GM21423 (cell line): ENCODE measurements at regions not wholly inside any gene's neighbourhood (a gene's known extent, or its start where the extent isn't known, plus 50 kb on each side); places are given as distances from the start of the nearest gene placed in this dataset.
"Not testable (repeated sequence)": the region's sequence is repeated elsewhere in the genome, so short reads cannot be mapped to it uniquely, and the experiment has no call there.

Experiments
- ATAC-seq: cut with Tn5 transposase; IDR thresholded peaks from one replicate; pipeline ENCODE4 v1.9.1; 2021; ENCODE audit warnings: mild to moderate bottlenecking, moderate library complexity; ENCODE audit not compliant: unreplicated experiment

GRCh38 chr18:56489893-56490292 is 148.5 kb downstream of the TXNL1 start:
- no peak for ATAC-seq

- no peak for ATAC-seq
Observed at GRCh38 chr18:56488739-56489138, 149.7 kb downstream of the TXNL1 start.

DNA sequence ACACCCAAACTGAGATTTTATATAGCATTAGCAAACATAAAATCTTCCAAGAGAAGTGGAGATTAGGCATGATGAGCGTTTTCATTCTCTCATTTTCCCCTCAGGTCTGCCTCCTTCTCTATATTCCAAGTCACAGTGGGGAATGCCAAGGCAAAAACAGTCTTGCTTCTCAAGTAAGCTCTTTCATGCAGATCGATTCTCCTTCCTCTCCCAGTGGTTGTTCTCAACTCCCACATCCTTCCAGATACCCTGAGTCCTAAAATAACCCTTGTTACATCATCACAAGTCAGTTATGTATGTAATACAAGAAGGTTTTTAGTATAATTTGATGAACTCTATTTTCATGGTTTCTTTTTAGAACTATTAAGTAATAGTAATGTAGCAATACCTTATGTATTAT is 150.6 kb downstream of the TXNL1 start:
- ATAC-seq = no peak

GRCh38 chr18:56483386-56483785 is 155.0 kb downstream of the TXNL1 start:
- ATAC-seq = no peak

- ATAC-seq = not testable (repeated sequence)
Observed at GRCh38 chr18:56482813-56483212, 155.6 kb downstream of the TXNL1 start.

DNA sequence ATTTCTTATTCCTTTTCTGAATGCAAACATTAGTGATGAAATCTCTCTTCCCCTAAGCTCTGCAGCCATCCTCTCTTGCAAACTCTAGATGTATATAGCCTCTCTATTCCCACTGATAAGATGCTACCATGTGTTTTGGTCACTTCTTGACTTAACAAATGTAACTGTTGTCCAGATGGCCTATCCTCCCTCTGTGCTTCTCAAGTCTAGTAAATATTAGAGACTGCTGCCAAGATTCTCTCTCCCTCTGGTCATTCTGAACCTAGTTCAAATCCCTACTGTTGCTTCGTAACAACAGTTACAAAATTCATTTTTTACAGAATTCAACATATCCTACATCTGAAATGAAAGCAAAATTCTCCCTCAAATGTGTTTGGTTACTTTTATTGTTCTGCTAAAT is 156.6 kb downstream of the TXNL1 start:
- ATAC-seq = no peak

GRCh38 chr18:56479841-56480240 is 158.6 kb downstream of the TXNL1 start:
- ATAC-seq = no peak

GRCh38 chr18:56475250-56475649 is 163.1 kb downstream of the TXNL1 start:
- no peak for ATAC-seq

DNA sequence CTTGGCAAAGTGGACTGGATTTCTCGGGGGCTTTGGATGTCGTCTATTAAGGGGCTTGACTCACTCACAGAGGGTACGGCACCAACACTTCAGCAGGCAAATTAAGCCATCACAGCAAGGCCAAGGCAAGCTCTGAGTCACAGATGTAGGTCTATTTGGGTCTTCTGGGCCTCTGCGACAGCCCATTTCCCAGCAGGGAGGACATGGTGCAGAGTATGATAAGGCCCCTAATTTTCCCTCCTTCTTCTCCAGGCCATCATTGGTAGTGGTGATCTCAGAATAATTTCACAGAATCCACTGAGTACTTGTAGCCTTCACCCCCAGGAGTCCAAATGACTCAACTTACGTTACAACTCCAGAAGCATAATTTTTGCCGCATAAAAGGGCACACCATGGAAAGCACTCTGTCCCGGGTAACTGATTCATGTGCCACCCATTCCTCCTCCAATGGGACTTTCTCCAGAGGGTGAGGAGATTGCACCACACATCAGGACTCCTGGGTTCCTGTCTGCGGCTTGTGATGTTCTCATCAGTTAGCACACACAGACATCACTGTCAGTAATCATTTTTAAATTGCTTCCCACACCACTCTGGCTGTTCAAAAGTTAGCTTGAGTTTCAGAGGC is 164.9 kb downstream of the TXNL1 start:
- ATAC-seq = no peak

GRCh38 chr18:56470406-56471351 is 167.7 kb downstream of the TXNL1 start:
- no peak for ATAC-seq

DNA sequence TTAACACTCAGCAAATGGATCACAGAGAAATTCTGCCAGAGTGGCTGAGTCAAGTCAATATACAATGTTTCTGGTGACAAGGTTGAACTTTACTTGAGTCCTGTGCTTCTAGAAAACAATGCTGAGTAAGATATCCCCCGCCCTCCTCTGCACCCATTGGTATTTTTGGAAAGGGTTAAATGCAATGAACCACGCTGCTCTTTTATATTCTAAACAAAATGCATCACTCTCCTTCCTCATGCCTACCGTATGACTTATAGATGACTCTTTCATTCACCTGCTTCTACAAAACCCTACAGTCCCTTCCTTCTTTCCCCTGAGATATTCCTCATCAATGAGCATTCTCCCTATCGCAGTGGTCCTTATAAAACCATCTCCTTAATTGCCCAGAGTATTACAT is 168.8 kb downstream of the TXNL1 start:
- no peak for ATAC-seq

DNA sequence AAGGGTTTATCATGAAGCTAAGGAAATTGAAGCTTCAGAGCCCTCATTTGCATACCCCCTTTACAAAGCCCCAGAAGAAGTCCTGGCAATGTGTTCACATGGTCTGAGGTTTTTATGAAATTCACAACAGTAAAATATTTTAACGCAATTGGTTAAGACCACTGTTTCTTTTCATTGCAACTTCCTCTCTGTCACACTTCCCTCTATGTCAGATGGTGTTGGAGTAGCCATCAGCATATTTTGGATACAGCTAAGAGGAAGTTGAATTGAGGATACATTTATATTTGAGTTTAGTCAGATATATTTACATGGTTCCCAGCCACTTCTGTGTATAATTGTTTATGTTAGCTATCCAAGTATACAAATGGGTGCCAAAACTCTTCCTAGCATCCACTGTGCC is 170.0 kb downstream of the TXNL1 start:
- ATAC-seq = no peak

DNA sequence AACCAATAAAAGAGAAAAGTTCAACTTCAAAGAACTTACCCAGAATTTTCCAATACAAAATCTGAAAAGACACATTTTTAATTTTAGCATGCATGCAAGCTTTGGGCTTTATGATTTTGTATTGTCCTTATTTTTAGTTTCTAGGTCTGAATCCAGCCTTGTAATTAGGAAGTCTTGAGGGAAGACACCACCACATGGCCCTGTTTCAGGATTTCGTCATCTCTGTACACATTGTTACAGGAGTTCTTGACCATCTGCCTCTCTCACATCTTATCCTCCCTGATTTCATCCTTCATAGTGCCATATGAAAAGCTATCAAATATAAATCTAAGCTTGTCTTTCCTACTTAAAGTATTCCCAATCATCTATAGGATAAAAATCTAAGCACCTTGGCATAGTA is 176.1 kb downstream of the TXNL1 start:
- no peak for ATAC-seq

- ATAC-seq = no peak
Observed at GRCh38 chr18:56461151-56461550, 177.2 kb downstream of the TXNL1 start.

GRCh38 chr18:56460581-56460980 is 177.8 kb downstream of the TXNL1 start:
- ATAC-seq = no peak

GRCh38 chr18:56458770-56459712 is 179.4 kb downstream of the TXNL1 start:
- no peak for ATAC-seq

DNA sequence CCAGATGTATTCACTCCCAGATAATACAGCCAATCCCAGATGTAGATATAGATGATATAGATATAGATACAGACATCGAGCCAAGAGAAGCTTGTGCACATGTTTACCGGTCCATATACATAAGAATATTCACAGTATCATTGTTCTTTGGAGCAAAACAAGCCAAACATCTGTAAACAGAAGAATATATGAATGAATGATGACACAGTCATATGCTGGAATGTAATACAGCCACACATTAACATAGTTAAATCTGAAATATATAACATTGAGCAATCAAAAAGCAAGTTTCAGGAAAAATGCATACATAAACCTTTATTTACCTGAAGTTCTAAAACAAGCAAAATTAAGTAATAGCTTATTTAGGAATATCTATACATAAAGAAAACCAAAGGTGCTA is 182.5 kb downstream of the TXNL1 start:
- ATAC-seq = no peak

GRCh38 chr18:56455141-56455540 is 183.3 kb downstream of the TXNL1 start:
- no peak for ATAC-seq

DNA sequence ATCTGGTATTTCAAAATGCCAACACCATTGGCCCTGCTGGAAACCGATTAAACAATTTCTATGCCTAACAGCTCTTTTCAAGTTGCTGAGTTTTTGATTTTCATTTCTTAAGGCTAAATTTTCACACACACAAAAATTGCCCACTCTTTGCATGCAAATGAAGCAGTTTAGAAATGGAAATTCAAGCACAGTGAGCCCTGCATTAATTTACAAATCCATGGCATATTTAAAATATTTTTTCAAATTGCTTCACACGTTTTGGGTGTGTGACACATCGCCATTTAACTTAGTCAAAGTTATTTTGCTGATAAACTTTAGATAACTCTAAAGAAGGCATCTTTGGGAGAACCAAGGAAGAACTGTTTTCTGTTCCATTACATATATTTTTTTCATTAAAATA is 184.8 kb downstream of the TXNL1 start:
- ATAC-seq = no peak

- ATAC-seq = no peak
Observed at GRCh38 chr18:56451188-56451587, 187.2 kb downstream of the TXNL1 start.

DNA sequence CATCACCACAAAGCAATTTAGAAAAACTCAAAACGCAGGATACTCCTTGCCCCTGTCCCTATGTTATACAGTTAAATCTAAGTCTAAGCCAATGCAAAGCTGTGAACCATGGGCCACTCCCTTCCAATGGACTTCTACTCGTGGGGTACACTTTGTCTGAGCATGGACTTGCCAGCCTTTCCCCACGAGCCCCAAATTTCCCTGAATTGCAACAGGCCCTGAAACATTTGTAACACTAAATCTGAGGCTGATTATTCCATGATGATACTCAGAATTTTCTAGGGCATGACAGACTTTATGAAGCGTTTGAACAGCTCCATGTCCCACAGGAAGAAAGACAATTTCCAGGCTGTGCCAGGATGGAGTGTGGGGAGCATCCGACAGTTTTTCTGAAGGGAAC is 189.6 kb downstream of the TXNL1 start:
- ATAC-seq = no peak
